ENCODE measurements at regions not wholly inside any gene's neighbourhood (a gene's known extent, or its start where the extent isn't known, plus 50 kb on each side); places are given as distances from the start of the nearest gene placed in this dataset.

- DNase-seq: no peak
Measured at GRCh38 chr22:47776329-47776728, 1013.9 kb downstream of the TBC1D22A start.

GRCh38 chr22:47775686-47776085 is 1013.2 kb downstream of the TBC1D22A start:
- DNase-seq: no peak

DNA sequence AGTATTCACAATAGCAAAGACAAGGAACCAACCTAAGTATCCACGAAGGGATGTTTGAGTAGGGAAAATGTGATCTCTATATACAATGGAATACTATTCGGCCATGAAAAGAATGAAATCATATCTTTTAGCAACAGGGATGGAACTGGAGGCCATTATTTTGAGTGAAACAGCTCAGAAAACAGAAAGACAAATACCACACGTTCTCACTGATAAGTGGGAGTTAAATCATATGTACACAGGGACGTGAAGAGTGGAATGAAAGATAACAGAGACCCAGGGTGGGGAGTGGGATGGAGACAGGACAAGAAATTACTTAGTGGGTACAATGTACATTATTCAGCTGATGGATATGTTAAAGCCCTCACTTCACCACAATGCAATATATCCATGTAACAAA is 1012.7 kb downstream of the TBC1D22A start:
- no peak for DNase-seq

GRCh38 chr22:47773635-47774034 is 1011.2 kb downstream of the TBC1D22A start:
- DNase-seq: no peak

- DNase-seq: no peak
Measured at GRCh38 chr22:47772864-47773263, 1010.4 kb downstream of the TBC1D22A start.

- no peak for DNase-seq
Measured at GRCh38 chr22:47769652-47770051, 1007.2 kb downstream of the TBC1D22A start.

- DNase-seq: no peak
Measured at GRCh38 chr22:47768027-47768426, 1005.6 kb downstream of the TBC1D22A start.

DNA sequence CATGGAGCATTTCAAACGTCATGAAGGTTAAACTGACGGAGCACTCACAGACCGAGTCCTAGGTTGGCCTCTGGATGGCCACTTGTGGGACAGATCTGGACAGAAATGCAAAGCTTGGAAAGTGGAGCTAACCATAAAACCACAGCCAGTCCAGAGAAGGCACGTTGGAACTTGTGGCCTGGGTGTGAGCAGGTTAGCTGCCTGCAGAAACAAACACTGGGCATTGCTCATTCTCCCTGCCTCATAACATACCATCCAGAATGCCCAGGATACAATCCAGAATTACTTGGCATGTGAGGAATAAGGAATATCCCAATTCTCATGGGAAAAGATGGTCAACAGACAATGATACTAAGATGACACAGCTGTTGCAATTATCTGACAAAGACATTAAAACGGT is 1005.0 kb downstream of the TBC1D22A start:
- no peak for DNase-seq

DNA sequence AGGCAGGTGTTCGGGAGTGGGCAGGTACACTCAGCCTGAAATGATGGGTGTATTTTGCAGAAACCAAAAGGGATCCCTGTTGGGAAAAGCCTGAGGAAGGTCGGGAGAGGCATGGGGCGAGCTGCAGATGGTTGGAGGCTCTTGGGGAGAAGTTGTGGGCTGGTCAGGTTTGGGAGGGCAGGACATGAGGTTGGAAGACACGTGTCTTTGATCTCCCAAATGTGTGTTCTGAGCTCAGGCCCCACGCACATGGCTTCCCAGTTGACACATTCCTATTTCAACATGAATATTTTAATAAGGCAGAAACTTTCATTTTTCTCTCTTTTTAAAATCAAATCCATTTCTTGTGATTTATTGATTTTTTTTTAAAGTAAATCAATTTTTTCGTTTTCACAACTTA is 1003.3 kb downstream of the TBC1D22A start:
- no peak for DNase-seq

DNA sequence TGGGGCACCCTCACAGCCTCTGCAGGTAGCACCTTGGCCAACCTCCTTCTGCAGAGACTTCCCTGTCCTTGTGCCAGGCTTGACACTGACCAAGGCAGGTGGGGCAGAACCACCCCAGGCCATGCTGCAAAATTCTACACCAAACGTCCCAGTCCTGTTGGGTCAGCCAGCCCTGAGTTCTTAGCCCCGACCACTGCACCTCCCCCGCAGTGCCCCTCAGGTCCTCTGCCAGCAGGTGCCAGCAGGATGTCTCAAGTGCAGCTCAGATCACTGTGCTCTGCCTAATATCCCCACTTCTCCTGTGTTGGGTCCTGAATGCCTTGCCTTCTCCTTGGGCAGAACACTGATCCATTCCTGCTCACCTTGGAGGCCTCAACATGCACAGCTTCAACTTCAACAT is 999.7 kb downstream of the TBC1D22A start:
- DNase-seq: no peak

GRCh38 chr22:47759909-47760308 is 997.5 kb downstream of the TBC1D22A start:
- DNase-seq: no peak

DNA sequence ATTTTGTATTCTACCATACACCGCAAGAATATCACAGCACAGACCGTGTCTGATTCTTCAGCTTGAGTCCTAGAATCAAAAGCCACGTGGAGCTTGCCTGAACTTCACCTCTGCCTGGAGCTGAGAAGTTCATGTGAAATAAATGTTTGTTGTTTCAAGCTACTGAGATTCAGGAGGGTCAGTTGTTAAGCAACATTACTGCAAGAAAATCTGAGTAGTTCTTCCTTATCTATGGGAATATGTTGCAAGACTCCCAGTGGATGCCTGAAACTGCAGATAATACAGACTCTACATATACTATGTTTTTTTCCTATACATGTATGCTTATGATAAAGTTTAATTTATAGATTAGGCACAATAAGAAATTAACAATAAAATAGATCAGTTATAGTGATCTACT is 995.3 kb downstream of the TBC1D22A start:
- no peak for DNase-seq

- DNase-seq: no peak
Measured at GRCh38 chr22:47750086-47750485, 987.6 kb downstream of the TBC1D22A start.

DNA sequence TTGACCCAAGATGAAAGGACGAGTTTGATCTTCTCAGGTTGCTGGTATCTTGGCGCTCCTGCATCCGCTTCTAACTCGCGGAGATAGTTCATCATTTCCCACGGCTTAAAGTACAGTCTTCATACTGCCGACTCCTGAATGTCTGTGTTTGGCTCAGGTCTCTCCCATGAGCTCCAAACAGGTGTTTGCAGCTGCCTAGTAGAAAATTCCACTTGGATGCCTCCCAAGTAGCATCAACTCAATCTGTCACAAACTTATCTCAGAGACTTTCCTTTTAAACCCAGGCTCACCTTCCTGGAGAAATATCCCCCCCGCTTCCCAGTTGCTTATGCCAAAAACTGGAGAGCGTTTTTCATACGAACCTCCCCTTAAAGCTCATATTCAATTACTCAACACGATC is 986.5 kb downstream of the TBC1D22A start:
- DNase-seq: no peak

DNA sequence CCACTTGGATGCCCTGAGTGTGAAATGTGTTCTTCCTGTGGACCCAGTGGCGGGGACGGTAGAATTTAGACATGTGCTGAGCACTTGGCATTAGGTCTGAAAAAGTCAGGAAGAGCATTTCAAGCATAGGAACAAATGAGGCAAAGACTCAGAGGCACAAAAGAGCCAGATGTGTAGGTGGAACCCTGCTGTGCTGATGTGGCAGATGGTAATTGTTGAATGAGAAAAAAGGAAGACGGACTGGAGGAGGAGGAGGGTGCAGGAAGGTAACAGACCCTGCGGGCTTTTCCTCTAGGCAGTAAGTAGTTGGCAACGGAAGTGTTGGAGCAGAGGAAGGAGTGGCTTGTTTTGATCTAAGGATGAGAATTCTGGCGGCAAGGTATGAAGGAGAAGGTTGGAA is 985.8 kb downstream of the TBC1D22A start:
- no peak for DNase-seq

- no peak for DNase-seq
Measured at GRCh38 chr22:47740109-47740805, 977.8 kb downstream of the TBC1D22A start.

DNA sequence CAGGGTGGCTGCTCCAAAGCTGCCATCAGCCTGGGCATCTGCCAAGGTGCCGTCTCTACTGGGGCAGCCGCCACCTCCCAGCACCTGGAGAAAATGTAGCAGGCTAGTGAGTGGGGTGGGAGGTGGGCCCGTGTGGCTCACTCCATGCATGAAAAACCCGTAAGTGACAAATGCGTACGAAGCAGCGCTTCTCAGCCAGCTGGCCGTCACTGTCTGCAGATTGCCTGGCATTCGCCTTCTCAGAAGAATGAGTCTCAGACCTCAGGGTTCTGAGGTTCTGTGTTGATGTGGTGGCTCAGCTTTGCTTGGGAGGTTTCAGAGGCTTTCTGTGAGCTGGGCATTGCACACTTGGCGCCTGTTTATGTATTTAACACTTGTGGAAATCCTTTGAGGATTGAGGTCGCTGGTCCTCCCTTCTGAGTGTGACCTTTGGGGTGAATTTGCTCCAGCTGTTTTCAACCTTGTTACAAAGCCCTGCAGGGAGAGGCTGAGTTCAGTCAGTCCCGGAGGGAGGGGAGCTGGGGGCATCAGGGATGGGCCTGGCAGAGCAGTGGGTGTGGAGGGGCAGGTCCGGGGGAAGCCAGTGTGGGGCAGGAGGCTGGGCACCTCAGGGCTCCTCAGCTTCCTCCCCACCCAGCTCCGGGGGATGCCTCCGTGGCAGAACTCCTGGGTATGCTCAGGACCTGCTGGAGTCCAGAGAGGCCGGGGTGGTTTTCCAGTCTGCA is 977.0 kb downstream of the TBC1D22A start:
- DNase-seq: no peak

- DNase-seq: no peak
Measured at GRCh38 chr22:47738472-47739013, 976.1 kb downstream of the TBC1D22A start.

DNA sequence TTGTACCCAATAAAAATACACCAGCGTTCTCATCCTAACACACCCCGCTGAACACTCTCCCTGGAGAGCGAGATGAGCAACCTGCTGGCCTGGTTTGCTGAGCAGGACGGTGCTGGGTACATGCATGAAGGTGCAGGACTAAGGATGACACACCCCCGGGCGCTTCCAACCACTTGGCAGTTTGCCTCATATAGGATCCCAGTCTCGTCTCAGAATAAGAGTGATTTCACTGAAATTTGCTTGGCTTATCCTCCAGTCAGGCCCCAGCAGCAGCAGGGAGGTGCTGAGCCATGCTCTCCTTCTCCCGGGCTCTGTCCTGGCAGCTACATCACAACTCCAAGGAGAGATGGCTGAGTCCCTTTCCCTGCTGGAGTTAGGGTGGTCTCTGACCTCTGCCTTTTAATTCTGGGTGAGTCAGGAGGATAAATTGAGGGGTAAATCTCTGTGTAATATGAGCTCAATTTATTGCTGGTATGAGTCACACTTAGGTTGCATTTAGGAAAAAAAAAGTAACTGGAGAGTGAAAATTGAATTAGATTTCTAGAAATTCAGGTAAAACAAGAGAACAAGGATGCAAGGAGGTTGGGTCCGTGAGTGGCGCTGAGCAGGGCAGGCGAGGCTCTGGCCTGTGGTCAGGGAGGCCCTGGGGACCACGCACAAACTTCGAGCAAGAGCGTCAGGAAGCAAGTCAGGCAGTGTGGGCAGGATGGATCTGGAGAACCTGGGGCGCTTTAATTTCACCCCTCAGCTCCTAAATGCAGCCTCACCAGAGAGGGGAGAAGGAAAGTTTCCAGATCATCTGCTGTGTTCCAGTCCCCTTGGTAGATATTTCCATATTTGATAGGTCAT is 974.0 kb downstream of the TBC1D22A start:
- DNase-seq: no peak

- no peak for DNase-seq
Measured at GRCh38 chr22:47734511-47734910, 972.1 kb downstream of the TBC1D22A start.

- DNase-seq: no peak
Measured at GRCh38 chr22:47727641-47728040, 965.2 kb downstream of the TBC1D22A start.

DNA sequence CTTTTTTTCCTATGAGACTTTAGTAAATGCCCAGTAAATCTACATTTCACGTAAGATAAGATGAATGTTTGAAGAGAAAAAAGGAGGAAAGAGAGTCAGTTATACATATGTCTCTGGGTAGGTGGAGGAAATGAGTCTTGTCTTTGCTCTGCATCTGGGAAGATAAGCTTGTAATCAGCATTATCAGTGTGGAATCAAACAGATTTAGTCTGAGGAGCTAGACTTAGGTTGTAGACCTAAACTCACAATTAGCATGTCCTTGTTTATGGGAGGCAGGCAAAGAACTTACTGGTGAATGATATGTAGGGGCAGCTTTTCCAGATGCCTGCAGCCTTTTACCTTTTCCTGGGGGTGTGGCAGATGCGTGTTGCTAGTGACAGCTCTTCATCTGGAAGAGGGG is 962.3 kb downstream of the TBC1D22A start:
- no peak for DNase-seq

- DNase-seq: no peak
Measured at GRCh38 chr22:47724030-47724429, 961.6 kb downstream of the TBC1D22A start.

DNA sequence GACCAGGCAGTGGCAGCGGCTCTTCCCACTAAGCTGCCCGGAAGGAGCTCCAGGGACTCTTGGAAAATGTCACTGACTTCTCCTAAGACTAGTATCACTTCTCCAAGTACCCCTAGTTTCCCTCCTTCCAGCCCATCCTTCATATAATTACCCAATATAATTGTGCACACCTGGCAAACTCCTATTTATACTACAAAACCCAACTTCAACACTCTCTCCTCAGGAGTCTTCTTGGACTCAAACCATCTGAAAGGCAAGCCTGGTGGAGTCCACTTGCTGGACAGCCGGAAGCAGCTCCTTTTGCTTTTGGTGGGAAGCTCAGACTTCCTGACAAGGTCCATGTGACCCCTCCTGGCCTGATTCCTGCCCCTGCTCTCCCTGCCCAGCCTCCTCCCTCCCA is 955.9 kb downstream of the TBC1D22A start:
- DNase-seq: no peak

Data from NCI-H1048 (cell line).